Thoracic aorta (tissue), 2 donors: ENCODE measurements at regions not wholly inside any gene's neighbourhood (a gene's known extent, or its start where the extent isn't known, plus 50 kb on each side); places are given as distances from the start of the nearest gene placed in this dataset.

ENCODE experiments used
- ATAC-seq: fragments of 150-250 bp; one replicate; pipeline ENCODE4 v1.8.0; 2017; ENCODE audit warnings: low read depth; ENCODE audit not compliant: insufficient number of reproducible peaks, low FRiP score
- DNase-seq: peaks from one replicate; pipeline ENCODE4 v3.0.0-alpha.2; 2020; ENCODE audit warnings: low spot score
- H3K27ac ChIP-seq, 2 donors: fragments of 200-600 bp; sonication (generic); 1 replicate in 1 of 2; 2 replicates in 1 of 2; pipeline ENCODE4 v1.5.1; 2016; ENCODE audit warnings: mild to moderate bottlenecking in 2 of 2, moderate library complexity in 2 of 2
- H3K27me3 ChIP-seq: fragments of 200-600 bp; sonication (generic); replicated peaks from 2 replicates; pipeline ENCODE4 v1.6.0; 2016; ENCODE audit warnings: mild to moderate bottlenecking; ENCODE audit not compliant: insufficient read depth
- H3K36me3 ChIP-seq: fragments of 200-600 bp; sonication (generic); one replicate; pipeline ENCODE4 v1.5.1; 2016
- H3K4me1 ChIP-seq, 2 donors: fragments of 200-600 bp; sonication (generic); 1 replicate in 1 of 2; 2 replicates in 1 of 2; pipeline versions ENCODE4 v1.5.1 to v1.6.0; 2016; ENCODE audit warnings: low read depth in 2 of 2, mild to moderate bottlenecking in 1 of 2; ENCODE audit not compliant: control insufficient read depth in 1 of 2
- H3K4me3 ChIP-seq: fragments of 200-600 bp; sonication (generic); 2 replicates; pipeline ENCODE4 v1.5.1; 2016; ENCODE audit warnings: mild to moderate bottlenecking
- H3K9me3 ChIP-seq: fragments of 200-600 bp; sonication (generic); 2 replicates; pipeline ENCODE4 v1.5.1; 2016
- CTCF ChIP-seq: fragments of 200-600 bp; sonication (generic); IDR thresholded peaks from one replicate; pipeline ENCODE4 v1.5.1; 2019; ENCODE audit warnings: antibody characterized with exemption

GRCh38 chr11:81267246-81267645 is 1466.4 kb downstream of the FAM181B start:
- H3K4me1 ChIP-seq: no peaks in the 10 kb centered on the region
- H3K27ac ChIP-seq: no peak overlapping the region
- no peaks in the 10 kb centered on the region for H3K9me3 ChIP-seq
- ATAC-seq: no peak
- H3K36me3 ChIP-seq: no peaks in the 10 kb centered on the region
- no peak for DNase-seq
- TF ChIP-seq CTCF: no peak
- H3K4me3 ChIP-seq: no peak overlapping the region
- H3K27me3 ChIP-seq: no peaks in the 10 kb centered on the region

DNA sequence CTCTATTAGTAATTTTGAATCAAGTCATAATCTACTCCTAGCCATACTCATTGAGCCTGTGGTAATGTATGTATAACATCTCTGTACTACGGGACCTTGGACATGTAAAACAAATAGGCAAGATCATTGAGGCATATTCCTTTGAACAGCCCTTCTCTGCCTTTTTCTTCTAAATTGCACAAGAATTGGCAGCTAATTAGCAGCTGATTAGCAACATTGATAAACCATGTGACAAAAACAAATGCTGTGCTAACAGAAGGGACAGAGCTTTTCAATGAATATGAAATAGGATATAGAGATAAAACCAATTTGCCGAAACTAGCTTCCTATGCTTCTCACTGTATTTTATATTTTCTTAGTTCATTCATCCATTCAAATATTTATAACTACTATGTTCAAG is 1474.2 kb downstream of the FAM181B start:
- no peaks in the 10 kb centered on the region for H3K4me1 ChIP-seq
- no peak for ATAC-seq
- H3K27ac ChIP-seq: no peak overlapping the region

GRCh38 chr11:81255895-81256294 is 1477.8 kb downstream of the FAM181B start:
- Histone ChIP-seq H3K36me3 (no peaks in the 10 kb centered on the region), H3K4me1 (no peaks in the 10 kb centered on the region), H3K9me3 (no peaks in the 10 kb centered on the region), H3K4me3 (no peak overlapping the region), H3K27ac (no peak overlapping the region), H3K27me3 (no peaks in the 10 kb centered on the region)
- TF ChIP-seq CTCF: no peak
- no peak for ATAC-seq
- no peak for DNase-seq

More for the DNA sequence above, 1474.2 kb downstream of the FAM181B start:
- no peak for TF ChIP-seq CTCF
- no peak overlapping the region for H3K4me3 ChIP-seq
- no peak for DNase-seq
- H3K36me3 ChIP-seq: no peaks in the 10 kb centered on the region
- H3K9me3 ChIP-seq: no peaks in the 10 kb centered on the region
- H3K27me3 ChIP-seq: no peaks in the 10 kb centered on the region

- H3K27ac ChIP-seq: no peak overlapping the region
- no peak for TF ChIP-seq CTCF
- ATAC-seq (no peak), DNase-seq (no peak)
- H3K9me3 ChIP-seq: no peaks in the 10 kb centered on the region
- H3K4me1 ChIP-seq: no peaks in the 10 kb centered on the region
- H3K36me3 ChIP-seq: no peaks in the 10 kb centered on the region
- H3K4me3 ChIP-seq: no peak overlapping the region
- no peaks in the 10 kb centered on the region for H3K27me3 ChIP-seq
Observed at GRCh38 chr11:81253244-81253643, 1480.4 kb downstream of the FAM181B start.

- Histone ChIP-seq H3K27me3 (no peaks in the 10 kb centered on the region), H3K4me1 (no peaks in the 10 kb centered on the region), H3K27ac (no peak overlapping the region), H3K9me3 (no peaks in the 10 kb centered on the region), H3K4me3 (no peak overlapping the region), H3K36me3 (no peaks in the 10 kb centered on the region)
- DNase-seq (no peak), ATAC-seq (no peak)
- no peak for TF ChIP-seq CTCF
Observed at GRCh38 chr11:81246941-81247340, 1486.7 kb downstream of the FAM181B start.
